Left ventricle myocardium inferior (tissue), 1 donor: ENCODE measurements at regions not wholly inside any gene's neighbourhood (a gene's known extent, or its start where the extent isn't known, plus 50 kb on each side); places are given as distances from the start of the nearest gene placed in this dataset.

Experiments used
- DNase-seq: peaks from one replicate; pipeline ENCODE4 v3.0.0-alpha.2; 2020
- H3K27ac ChIP-seq: fragments of 200-600 bp; replicated peaks from 2 replicates; pipeline ENCODE4 v1.8.0; 2021
- H3K27me3 ChIP-seq: fragments of 200-600 bp; 2 replicates; pipeline ENCODE4 v1.8.0; 2021; ENCODE audit warnings: low read depth
- H3K36me3 ChIP-seq: fragments of 200-600 bp; 2 replicates; pipeline ENCODE4 v1.8.0; 2021
- H3K4me1 ChIP-seq: fragments of 200-600 bp; 2 replicates; pipeline ENCODE4 v1.8.0; 2021
- H3K4me3 ChIP-seq: fragments of 200-600 bp; 2 replicates; pipeline ENCODE4 v1.8.0; 2021; ENCODE audit warnings: mild to moderate bottlenecking, moderate library complexity
- H3K9me3 ChIP-seq: fragments of 200-600 bp; replicated peaks from 2 replicates; pipeline ENCODE4 v1.8.0; 2021
- CTCF ChIP-seq: fragments of 200-600 bp; IDR thresholded peaks from 2 replicates; pipeline ENCODE4 v1.8.0; 2021; ENCODE audit warnings: antibody characterized with exemption, mild to moderate bottlenecking, borderline replicate concordance
- intact Hi-C: fragments of 100-400 bp; cut with micrococcal nuclease; formaldehyde crosslinking; loops from one replicate; pipeline ENCODE4 v1.11.0; 2022
- donor health status: DM: no; HTN: yes; CAD: no; lungs with severe emphysema.

GRCh38 chr5:114665551-114665950 is 303.7 kb downstream of the KCNN2 start:
- peaks cover under 1% of the 10 kb centered on the region for H3K9me3 ChIP-seq
- intact Hi-C loops: no loop called here

GRCh38 chr5:114660791-114661190 is 298.9 kb downstream of the KCNN2 start:
- Histone ChIP-seq H3K27ac (no peak overlapping the region), H3K4me3 (no peak overlapping the region), H3K9me3 (no peaks in the 10 kb centered on the region), H3K27me3 (no peaks in the 10 kb centered on the region), H3K36me3 (no peaks in the 10 kb centered on the region), H3K4me1 (no peaks in the 10 kb centered on the region)
- intact Hi-C loops: no loop called here
- no peak for DNase-seq
- no peak for TF ChIP-seq CTCF

More at GRCh38 chr5:114665551-114665950, 303.7 kb downstream of the KCNN2 start:
- no peaks in the 10 kb centered on the region for H3K36me3 ChIP-seq
- no peak overlapping the region for H3K4me3 ChIP-seq
- DNase-seq: no peak
- H3K27ac ChIP-seq: no peak overlapping the region
- no peaks in the 10 kb centered on the region for H3K27me3 ChIP-seq
- no peak for TF ChIP-seq CTCF
- no peaks in the 10 kb centered on the region for H3K4me1 ChIP-seq

- no peaks in the 10 kb centered on the region for H3K27me3 ChIP-seq
- H3K4me1 ChIP-seq: no peaks in the 10 kb centered on the region
- intact Hi-C loops: no loop called here
- no peak overlapping the region for H3K4me3 ChIP-seq
- no peaks in the 10 kb centered on the region for H3K9me3 ChIP-seq
- no peak for TF ChIP-seq CTCF
- DNase-seq: no peak
- H3K36me3 ChIP-seq: no peaks in the 10 kb centered on the region
- no peak overlapping the region for H3K27ac ChIP-seq
Measured at GRCh38 chr5:114658194-114658593, 296.3 kb downstream of the KCNN2 start.

- H3K27me3 ChIP-seq: no peaks in the 10 kb centered on the region
- H3K4me3 ChIP-seq: no peak overlapping the region
- intact Hi-C loops: no loop called here
Measured at GRCh38 chr5:114657342-114658130, 295.7 kb downstream of the KCNN2 start.

GRCh38 chr5:114649878-114650277 is 288.0 kb downstream of the KCNN2 start:
- Histone ChIP-seq H3K4me3 (no peak overlapping the region), H3K9me3 (no peaks in the 10 kb centered on the region), H3K4me1 (no peaks in the 10 kb centered on the region), H3K27me3 (no peaks in the 10 kb centered on the region), H3K27ac (no peak overlapping the region), H3K36me3 (no peaks in the 10 kb centered on the region)
- no peak for TF ChIP-seq CTCF
- intact Hi-C loops: no loop called here
- DNase-seq: no peak

More at GRCh38 chr5:114657342-114658130, 295.7 kb downstream of the KCNN2 start:
- Histone ChIP-seq H3K36me3 (no peaks in the 10 kb centered on the region), H3K27ac (no peak overlapping the region), H3K4me1 (no peaks in the 10 kb centered on the region), H3K9me3 (no peaks in the 10 kb centered on the region)
- TF ChIP-seq CTCF: no peak
- DNase-seq: no peak
